GM12873 (cell line): ENCODE measurements at regions not wholly inside any gene's neighbourhood (a gene's known extent, or its start where the extent isn't known, plus 50 kb on each side); places are given as distances from the start of the nearest gene placed in this dataset.

ENCODE experiments used
- TF ChIP-seq, protein P1 (sequence below): IDR thresholded peaks from 2 replicates; pipeline ENCODE4 v1.5.1; 2012; ENCODE audit warnings: low read depth, mild to moderate bottlenecking, moderate library complexity, low read length, control low read depth; ENCODE audit not compliant: insufficient read depth; ENCODE audit errors: missing control alignments

GRCh38 chr2:228545041-228545747 is 363.7 kb upstream of the SPHKAP start:
- TF ChIP-seq, protein P1, sequence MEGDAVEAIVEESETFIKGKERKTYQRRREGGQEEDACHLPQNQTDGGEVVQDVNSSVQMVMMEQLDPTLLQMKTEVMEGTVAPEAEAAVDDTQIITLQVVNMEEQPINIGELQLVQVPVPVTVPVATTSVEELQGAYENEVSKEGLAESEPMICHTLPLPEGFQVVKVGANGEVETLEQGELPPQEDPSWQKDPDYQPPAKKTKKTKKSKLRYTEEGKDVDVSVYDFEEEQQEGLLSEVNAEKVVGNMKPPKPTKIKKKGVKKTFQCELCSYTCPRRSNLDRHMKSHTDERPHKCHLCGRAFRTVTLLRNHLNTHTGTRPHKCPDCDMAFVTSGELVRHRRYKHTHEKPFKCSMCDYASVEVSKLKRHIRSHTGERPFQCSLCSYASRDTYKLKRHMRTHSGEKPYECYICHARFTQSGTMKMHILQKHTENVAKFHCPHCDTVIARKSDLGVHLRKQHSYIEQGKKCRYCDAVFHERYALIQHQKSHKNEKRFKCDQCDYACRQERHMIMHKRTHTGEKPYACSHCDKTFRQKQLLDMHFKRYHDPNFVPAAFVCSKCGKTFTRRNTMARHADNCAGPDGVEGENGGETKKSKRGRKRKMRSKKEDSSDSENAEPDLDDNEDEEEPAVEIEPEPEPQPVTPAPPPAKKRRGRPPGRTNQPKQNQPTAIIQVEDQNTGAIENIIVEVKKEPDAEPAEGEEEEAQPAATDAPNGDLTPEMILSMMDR, result no peak

- TF ChIP-seq, protein P1, result no peak
Observed at GRCh38 chr2:228543117-228543516, 361.6 kb upstream of the SPHKAP start.

- TF ChIP-seq, protein P1, result no peak
Observed at GRCh38 chr2:228542277-228542676, 360.8 kb upstream of the SPHKAP start.

DNA sequence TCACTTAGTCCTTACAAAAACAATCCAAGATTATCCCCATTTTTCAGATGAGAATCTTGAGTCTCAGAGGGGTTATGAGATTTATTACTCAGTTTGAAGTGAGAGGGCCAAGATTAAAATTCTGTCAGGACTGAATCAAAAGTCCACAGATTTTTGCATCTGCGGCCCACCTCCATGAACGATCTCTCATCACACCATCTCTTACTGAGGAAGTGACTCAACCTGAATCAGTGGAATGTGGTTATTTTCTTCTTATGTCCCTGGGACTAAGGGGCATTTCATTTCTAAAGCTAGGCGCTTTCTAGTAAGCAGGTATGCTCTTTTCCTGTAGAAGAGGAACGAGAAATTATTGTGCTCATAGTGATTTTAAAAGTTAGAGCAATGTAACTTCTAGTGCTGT is 360.3 kb upstream of the SPHKAP start:
- TF ChIP-seq, protein P1, result no peak

GRCh38 chr2:228540976-228541375 is 359.5 kb upstream of the SPHKAP start:
- TF ChIP-seq, protein P1, result no peak

DNA sequence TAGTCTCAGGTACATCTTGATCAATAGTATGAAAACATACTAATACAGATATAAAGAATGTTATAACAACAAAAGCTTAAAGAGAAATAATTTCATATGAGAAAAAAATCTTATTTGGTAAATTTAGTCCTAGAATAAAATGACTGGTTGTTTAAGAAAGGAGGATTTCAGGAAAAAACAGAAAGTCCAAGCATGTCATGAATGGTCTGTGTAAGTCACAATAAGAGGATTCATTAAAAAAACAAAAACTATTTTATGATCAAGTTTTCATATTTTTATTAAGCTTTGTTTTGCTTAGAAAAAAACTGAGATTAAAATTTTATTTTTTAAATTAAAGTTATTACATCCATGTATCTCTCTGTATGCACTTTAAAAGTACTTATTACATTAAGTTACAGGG is 353.9 kb upstream of the SPHKAP start:
- TF ChIP-seq, protein P1, result no peak

DNA sequence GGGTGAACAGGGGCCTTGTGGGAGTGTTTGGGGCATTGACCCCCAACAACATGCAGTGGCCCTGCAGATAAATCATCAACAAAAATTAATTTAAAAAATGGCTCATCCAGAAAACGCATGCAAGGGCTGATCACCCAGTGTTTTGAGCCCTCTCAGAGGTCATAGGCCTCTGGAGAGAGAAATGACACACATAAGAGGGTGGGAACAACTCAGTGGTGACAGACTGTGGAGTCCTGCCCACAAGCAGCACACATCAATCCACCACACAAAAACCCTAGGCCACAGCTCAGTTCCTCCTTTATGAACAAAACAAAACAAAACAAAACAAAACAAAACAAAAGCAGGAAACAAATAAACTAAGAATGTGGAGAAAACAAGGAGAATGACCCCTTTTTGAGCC is 351.7 kb upstream of the SPHKAP start:
- TF ChIP-seq, protein P1, result no peak
